Coronary artery (tissue), 2 donors: ENCODE measurements at regions not wholly inside any gene's neighbourhood (a gene's known extent, or its start where the extent isn't known, plus 50 kb on each side); places are given as distances from the start of the nearest gene placed in this dataset.
"Not testable (repeated sequence)": the region's sequence is repeated elsewhere in the genome, so short reads cannot be mapped to it uniquely, and the experiment has no call there.

Source experiments
- DNase-seq: peaks from one replicate; pipeline ENCODE4 v3.0.0-alpha.2; 2017; ENCODE audit warnings: low spot score
- H3K27ac ChIP-seq, 2 donors: fragments of 200-600 bp; sonication (generic); one replicate each; pipeline ENCODE4 v1.5.1; 2016 to 2019
- H3K4me3 ChIP-seq: fragments of 200-600 bp; sonication (generic); 2 replicates; pipeline ENCODE4 v1.5.1; 2016; ENCODE audit warnings: mild to moderate bottlenecking, moderate library complexity
- CTCF ChIP-seq: fragments of 200-600 bp; sonication (generic); IDR thresholded peaks from one replicate; pipeline ENCODE4 v1.5.1; 2019; ENCODE audit warnings: antibody characterized with exemption

- no peak overlapping the region for H3K27ac ChIP-seq
- DNase-seq = no peak
- H3K4me3 ChIP-seq = no peak overlapping the region
- no peak for TF ChIP-seq CTCF
Measured at GRCh38 chr21:15966651-15967050, 236.9 kb downstream of the USP25 start.

- no peak overlapping the region for H3K27ac ChIP-seq
- no peak overlapping the region for H3K4me3 ChIP-seq
- no peak for TF ChIP-seq CTCF
- DNase-seq = no peak
Measured at GRCh38 chr21:15967661-15968060, 237.9 kb downstream of the USP25 start.

- no peak for TF ChIP-seq CTCF
- H3K27ac ChIP-seq = no peak overlapping the region
- no peak overlapping the region for H3K4me3 ChIP-seq
- DNase-seq = no peak
Measured at GRCh38 chr21:15968776-15969310, 239.1 kb downstream of the USP25 start.

GRCh38 chr21:15976807-15977206 lies 247.0 kb downstream of the USP25 start:
- Histone ChIP-seq H3K4me3 (no peak overlapping the region), H3K27ac (no peak overlapping the region)
- no peak for DNase-seq
- TF ChIP-seq CTCF = no peak

GRCh38 chr21:15978215-15978738 lies 248.5 kb downstream of the USP25 start:
- Histone ChIP-seq H3K4me3 (no peak overlapping the region), H3K27ac (no peak overlapping the region)
- no peak for TF ChIP-seq CTCF
- no peak for DNase-seq

- not testable (repeated sequence) for H3K4me3 ChIP-seq
Measured at GRCh38 chr21:15979493-15979892, 249.7 kb downstream of the USP25 start.

GRCh38 chr21:15986277-15986676 lies 256.5 kb downstream of the USP25 start:
- no peak overlapping the region for H3K4me3 ChIP-seq
- no peak for TF ChIP-seq CTCF
- DNase-seq = no peak
- no peak overlapping the region for H3K27ac ChIP-seq

More at GRCh38 chr21:15979493-15979892, 249.7 kb downstream of the USP25 start:
- H3K27ac ChIP-seq, DNase-seq: not testable (repeated sequence)

GRCh38 chr21:15992171-15992570 lies 262.4 kb downstream of the USP25 start:
- TF ChIP-seq CTCF = no peak
- H3K4me3 ChIP-seq = no peak overlapping the region
- DNase-seq = no peak
- no peak overlapping the region for H3K27ac ChIP-seq
